GM12891 (cell line): ENCODE measurements at regions not wholly inside any gene's neighbourhood (a gene's known extent, or its start where the extent isn't known, plus 50 kb on each side); places are given as distances from the start of the nearest gene placed in this dataset.

ENCODE experiments used
- PAX5 ChIP-seq: IDR thresholded peaks from 2 replicates; pipeline ENCODE4 v1.6.1; 2011; ENCODE audit warnings: low read length, moderate library complexity, mild to moderate bottlenecking; ENCODE audit not compliant: insufficient read depth, severe bottlenecking
- POLR2A ChIP-seq: IDR thresholded peaks from 2 replicates; pipeline ENCODE4 v1.6.1; 2011; ENCODE audit warnings: low read depth, low read length, control low read depth
- POLR2AphosphoS5 ChIP-seq: IDR thresholded peaks from 2 replicates; pipeline ENCODE4 v1.6.1; 2011; ENCODE audit warnings: low read depth, low read length, control low read depth
- POU2F2 ChIP-seq: IDR thresholded peaks from 2 replicates; pipeline ENCODE4 v1.6.1; 2011; ENCODE audit warnings: low read depth, mild to moderate bottlenecking, control low read depth, low read length, moderate library complexity
- SPI1 ChIP-seq: IDR thresholded peaks from 2 replicates; pipeline ENCODE4 v1.6.1; 2011; ENCODE audit warnings: low read depth, low read length, control low read depth
- TAF1 ChIP-seq: IDR thresholded peaks from 2 replicates; pipeline ENCODE4 v1.6.1; 2011; ENCODE audit warnings: low read depth, low read length, control low read depth

- TF ChIP-seq POLR2AphosphoS5 (no peak), POU2F2 (no peak), TAF1 (no peak), POLR2A (no peak), SPI1 (no peak), PAX5 (no peak)
These were observed 436.0 kb upstream of the FBXO33 start for GRCh38 chr14:39868251-39868650.
